ENCODE measurements at regions not wholly inside any gene's neighbourhood (a gene's known extent, or its start where the extent isn't known, plus 50 kb on each side); places are given as distances from the start of the nearest gene placed in this dataset.
A peak's percentile ranks its signal among the peaks of the same experiment; 100 is the strongest.
"Not testable (repeated sequence)": the region's sequence is repeated elsewhere in the genome, so short reads cannot be mapped to it uniquely, and the experiment has no call there.

DNA sequence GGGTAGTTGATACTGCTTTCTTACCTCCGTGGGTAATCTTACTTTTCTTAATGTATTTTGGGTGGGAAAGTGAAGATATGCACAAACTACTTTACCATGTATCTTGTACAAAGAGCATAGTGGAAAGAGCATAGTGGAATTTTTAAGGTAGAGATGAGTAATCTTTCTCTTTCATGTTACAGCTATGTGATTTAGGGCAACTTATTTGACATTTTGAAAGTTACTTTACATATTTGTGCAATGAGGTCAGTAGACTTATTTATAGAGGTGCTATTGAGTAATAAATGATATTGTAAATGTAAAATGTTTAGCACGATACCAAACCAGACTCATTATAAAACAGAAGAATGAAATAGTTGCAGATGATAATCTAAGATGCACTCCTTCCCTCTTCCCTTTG is 351.2 kb downstream of the TRAM1L1 start:
- in situ Hi-C loops (cut with HindIII; ENCODE audit: low pct_ligation_motif_present, low pct_unique_long_range_greater_than_20kb, low sequenced_read_pairs) = no loop called here
- DNase-seq = no peak

DNA sequence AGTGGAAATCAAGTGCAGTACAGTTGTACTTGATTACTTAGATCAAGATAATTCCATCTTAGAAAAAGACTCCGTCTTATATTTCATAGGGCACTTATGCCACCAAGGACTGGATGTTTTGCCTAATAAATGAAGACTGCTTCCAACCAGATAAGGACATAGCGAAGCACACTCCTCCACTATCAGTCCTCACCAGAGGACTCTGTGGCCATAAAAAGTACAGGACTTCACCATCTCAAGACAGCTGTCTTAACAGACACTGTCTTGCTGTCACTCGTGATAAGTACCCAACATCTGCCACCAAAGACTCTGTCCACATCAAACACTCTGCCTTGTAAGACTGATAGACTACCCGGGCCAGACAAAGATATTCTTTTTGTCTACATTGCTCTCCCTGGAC is 352.0 kb downstream of the TRAM1L1 start:
- in situ Hi-C loops (cut with HindIII; ENCODE audit: low pct_ligation_motif_present, low pct_unique_long_range_greater_than_20kb, low sequenced_read_pairs) = no loop called here

DNA sequence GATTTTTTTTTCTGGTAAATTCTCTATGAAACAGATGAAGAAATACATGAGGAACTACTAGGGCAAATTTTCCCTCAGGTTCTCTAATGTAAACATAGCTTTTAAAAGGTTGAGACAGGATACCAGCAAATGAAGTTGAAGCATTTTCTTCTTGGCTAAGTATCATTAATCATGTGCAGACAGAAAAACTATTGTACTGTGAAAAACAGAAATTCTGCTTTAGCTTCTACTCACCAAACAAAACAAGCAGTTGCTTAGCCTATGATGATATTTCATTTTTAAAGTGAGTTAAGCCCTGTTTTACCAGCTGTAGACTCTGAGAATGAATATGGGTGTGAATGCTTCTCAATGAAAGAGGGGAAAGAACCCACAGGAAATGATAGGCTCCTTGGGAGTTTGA is 358.9 kb downstream of the TRAM1L1 start:
- no peak for DNase-seq
- in situ Hi-C loops (cut with HindIII; ENCODE audit: low pct_ligation_motif_present, low pct_unique_long_range_greater_than_20kb, low sequenced_read_pairs) = no loop called here

More for the DNA sequence above, 352.0 kb downstream of the TRAM1L1 start:
- no peak for DNase-seq

DNA sequence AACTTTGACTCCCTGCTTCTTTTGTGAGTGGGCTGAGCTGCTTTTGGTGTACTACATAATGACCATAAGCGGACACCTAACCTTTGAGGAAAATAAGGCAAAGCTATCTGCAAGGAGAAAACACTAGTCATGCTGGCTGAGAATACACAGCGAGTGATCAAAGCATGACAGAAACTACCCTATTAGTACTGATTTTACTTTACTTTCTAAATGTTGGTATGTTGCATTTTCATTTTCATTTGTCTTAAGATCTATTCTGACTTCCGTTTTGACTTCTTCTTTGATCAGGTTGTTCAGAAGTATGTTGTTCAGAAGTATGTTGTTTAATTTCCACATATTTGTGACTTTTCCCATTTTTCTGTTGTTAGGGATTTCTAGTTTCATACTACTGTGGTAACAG is 361.1 kb downstream of the TRAM1L1 start:
- in situ Hi-C loops (cut with HindIII; ENCODE audit: low pct_ligation_motif_present, low pct_unique_long_range_greater_than_20kb, low sequenced_read_pairs) = no loop called here
- no peak for DNase-seq

GRCh38 chr4:116705466-116705865 is 379.9 kb downstream of the TRAM1L1 start:
- in situ Hi-C loops (cut with HindIII; ENCODE audit: low pct_ligation_motif_present, low pct_unique_long_range_greater_than_20kb, low sequenced_read_pairs) = no loop called here
- no peak for DNase-seq

DNA sequence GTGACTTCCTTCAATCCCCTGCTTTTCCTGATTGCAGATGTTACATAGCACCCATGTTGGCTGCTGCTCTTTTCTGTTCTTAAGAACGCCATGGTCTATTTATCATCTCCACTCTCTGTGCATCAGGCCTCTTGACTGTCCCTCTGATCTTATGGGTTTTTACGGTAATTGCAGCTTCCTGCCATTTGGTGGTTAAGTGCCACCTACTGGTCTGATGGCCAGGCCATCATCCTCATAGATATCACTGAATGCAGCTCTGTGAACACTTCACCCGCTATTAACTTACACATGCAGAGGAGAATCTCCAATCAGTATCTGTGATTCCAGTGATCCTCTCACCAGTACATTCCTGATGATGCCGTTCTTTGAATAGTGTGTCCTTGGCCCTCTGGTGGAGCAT is 382.4 kb downstream of the TRAM1L1 start:
- no peak for DNase-seq

GRCh38 chr4:116688536-116688935 is 396.8 kb downstream of the TRAM1L1 start:
- in situ Hi-C loops (cut with HindIII; ENCODE audit: low pct_ligation_motif_present, low pct_unique_long_range_greater_than_20kb, low sequenced_read_pairs) = no loop called here
- no peak for DNase-seq

More for the DNA sequence above, 382.4 kb downstream of the TRAM1L1 start:
- in situ Hi-C loops (cut with HindIII; ENCODE audit: low pct_ligation_motif_present, low pct_unique_long_range_greater_than_20kb, low sequenced_read_pairs) = no loop called here

GRCh38 chr4:116668190-116668589 is 417.2 kb downstream of the TRAM1L1 start:
- DNase-seq = peak; percentile 1
- in situ Hi-C loops (cut with HindIII; ENCODE audit: low pct_ligation_motif_present, low pct_unique_long_range_greater_than_20kb, low sequenced_read_pairs) = no loop called here

DNA sequence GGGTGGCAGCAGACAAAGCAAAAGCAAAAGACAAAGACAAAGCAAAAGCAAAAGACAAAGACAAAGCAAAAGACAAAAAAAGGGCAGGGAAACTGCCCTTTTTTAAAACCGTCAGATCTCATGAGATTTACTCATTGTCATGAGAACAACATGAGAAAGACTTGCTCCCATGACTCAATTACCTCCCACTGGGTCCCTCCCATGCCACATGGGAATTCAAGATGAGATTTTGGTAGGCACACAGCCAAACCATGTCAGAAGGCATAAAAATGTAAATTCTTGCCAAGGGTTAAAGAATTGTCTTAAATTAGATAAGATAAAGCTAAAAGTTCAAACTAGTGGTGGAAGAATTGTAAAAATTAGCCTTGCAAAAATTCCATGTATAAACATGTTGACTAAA is 419.7 kb downstream of the TRAM1L1 start:
- in situ Hi-C loops (cut with HindIII; ENCODE audit: low pct_ligation_motif_present, low pct_unique_long_range_greater_than_20kb, low sequenced_read_pairs) = no loop called here
- no peak for DNase-seq

- in situ Hi-C loops (cut with HindIII; ENCODE audit: low pct_ligation_motif_present, low pct_unique_long_range_greater_than_20kb, low sequenced_read_pairs) = no loop called here
- no peak for DNase-seq
Measured at GRCh38 chr4:116664198-116664597, 421.2 kb downstream of the TRAM1L1 start.

GRCh38 chr4:116639070-116639577 is 446.3 kb downstream of the TRAM1L1 start:
- in situ Hi-C loops (cut with HindIII; ENCODE audit: low pct_ligation_motif_present, low pct_unique_long_range_greater_than_20kb, low sequenced_read_pairs) = no loop called here
- no peak for DNase-seq

GRCh38 chr4:116638592-116638991 is 446.8 kb downstream of the TRAM1L1 start:
- in situ Hi-C loops (cut with HindIII; ENCODE audit: low pct_ligation_motif_present, low pct_unique_long_range_greater_than_20kb, low sequenced_read_pairs) = no loop called here

DNA sequence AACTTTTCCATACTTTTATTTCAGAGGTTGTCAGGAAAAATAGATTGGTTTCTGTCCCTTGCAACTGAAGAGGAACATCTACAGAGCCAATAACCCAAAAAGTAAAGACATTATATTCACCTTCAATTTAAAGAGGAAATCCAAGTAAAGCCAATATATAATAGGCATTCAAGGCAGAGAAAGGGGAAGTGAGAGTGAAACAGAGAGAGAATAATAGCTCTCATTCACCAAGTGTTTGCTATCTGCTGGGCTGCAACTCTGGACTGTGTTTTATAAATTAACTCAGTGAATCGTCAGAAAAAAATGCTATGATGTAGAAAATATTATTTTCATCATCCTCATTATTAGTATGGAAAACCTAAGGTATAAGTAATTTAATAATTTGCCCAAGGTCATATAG is 448.5 kb downstream of the TRAM1L1 start:
- DNase-seq = no peak
- in situ Hi-C loops (cut with HindIII; ENCODE audit: low pct_ligation_motif_present, low pct_unique_long_range_greater_than_20kb, low sequenced_read_pairs) = no loop called here

More at GRCh38 chr4:116638592-116638991, 446.8 kb downstream of the TRAM1L1 start:
- no peak for DNase-seq

- in situ Hi-C loops (cut with HindIII; ENCODE audit: low pct_ligation_motif_present, low pct_unique_long_range_greater_than_20kb, low sequenced_read_pairs) = no loop called here
- DNase-seq = no peak
Measured at GRCh38 chr4:116632269-116632668, 453.1 kb downstream of the TRAM1L1 start.

DNA sequence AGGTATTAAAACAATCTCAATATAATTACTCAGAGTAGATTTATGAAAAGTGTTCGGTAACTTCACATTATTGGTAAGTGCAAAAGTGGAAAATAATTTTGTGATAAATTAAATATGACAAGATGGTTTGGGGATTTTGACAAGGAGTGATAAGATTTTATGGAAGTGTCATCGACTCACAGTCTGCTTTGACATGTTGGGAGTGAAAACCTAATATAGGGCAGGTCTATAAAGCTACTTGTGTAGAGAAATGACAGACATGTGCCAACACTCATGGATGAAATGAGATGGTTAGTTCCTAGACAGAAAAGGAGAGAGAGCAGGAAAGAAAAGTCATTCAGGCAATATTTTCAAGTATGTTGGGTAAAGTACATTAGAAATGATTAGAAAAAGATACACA is 456.8 kb downstream of the TRAM1L1 start:
- in situ Hi-C loops (cut with HindIII; ENCODE audit: low pct_ligation_motif_present, low pct_unique_long_range_greater_than_20kb, low sequenced_read_pairs) = no loop called here
- no peak for DNase-seq

- no peak for DNase-seq
- in situ Hi-C loops (cut with HindIII; ENCODE audit: low pct_ligation_motif_present, low pct_unique_long_range_greater_than_20kb, low sequenced_read_pairs) = no loop called here
Measured at GRCh38 chr4:116627545-116627944, 457.8 kb downstream of the TRAM1L1 start.

DNA sequence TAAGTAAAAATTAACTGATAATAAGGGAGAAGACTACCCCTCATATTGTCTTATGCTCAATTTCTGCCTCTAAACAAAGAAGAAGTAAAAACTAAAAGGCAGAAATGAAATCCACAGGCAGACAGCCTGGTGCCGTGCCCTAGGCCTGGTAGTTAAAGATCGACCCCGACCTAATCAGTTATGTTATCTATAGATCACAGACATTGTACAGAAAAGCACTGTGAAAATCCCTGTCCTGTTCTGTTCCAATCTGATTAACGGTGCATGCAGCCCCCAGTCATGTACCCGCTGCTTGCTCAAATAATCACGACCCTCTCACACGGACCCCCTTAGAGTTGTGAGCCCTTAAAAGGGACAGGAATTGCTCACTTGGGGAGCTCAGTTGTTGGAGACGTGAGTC is 465.9 kb downstream of the TRAM1L1 start:
- in situ Hi-C loops (cut with HindIII; ENCODE audit: low pct_ligation_motif_present, low pct_unique_long_range_greater_than_20kb, low sequenced_read_pairs) = not testable (repeated sequence)

DNA sequence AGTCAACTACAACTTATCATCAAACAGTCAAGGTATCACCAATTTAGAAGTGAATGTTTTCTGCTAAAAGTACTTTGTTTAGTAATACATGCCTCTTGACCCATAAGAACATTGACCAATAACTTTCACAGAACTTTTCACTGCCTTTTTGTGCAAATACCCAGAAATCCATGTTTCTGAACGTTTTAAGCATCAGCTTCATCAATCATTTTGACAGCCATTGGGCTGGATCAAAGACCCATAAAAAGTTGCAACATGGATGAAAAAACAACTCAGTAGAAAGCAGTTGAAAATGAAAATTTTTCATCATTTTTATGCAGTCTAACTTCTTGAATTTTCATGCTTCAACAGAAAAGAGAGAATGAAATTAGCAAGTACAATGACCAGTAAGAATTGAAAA is 466.7 kb downstream of the TRAM1L1 start:
- no peak for DNase-seq
- in situ Hi-C loops (cut with HindIII; ENCODE audit: low pct_ligation_motif_present, low pct_unique_long_range_greater_than_20kb, low sequenced_read_pairs) = no loop called here

More for the DNA sequence above, 465.9 kb downstream of the TRAM1L1 start:
- not testable (repeated sequence) for DNase-seq

DNA sequence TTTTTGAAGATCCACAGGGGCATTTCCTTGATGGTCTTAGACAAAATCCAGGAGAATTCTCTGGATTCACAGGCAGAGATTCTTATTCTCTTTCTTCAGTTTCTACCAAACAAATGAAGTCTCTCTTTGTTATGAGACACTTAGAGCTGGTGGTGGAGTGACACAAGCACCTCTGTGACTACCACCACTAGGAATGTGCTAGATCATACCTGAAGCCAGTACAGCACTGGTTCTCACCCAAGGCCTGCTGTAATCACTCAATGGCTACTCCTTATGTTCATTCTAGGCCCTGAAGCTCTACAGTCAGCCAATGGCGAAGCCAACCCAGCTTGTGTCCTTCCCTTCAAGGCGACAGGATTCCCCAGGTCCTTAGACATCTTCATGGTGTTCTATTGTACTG is 482.3 kb downstream of the TRAM1L1 start:
- DNase-seq = no peak
- in situ Hi-C loops (cut with HindIII; ENCODE audit: low pct_ligation_motif_present, low pct_unique_long_range_greater_than_20kb, low sequenced_read_pairs) = no loop called here

DNA sequence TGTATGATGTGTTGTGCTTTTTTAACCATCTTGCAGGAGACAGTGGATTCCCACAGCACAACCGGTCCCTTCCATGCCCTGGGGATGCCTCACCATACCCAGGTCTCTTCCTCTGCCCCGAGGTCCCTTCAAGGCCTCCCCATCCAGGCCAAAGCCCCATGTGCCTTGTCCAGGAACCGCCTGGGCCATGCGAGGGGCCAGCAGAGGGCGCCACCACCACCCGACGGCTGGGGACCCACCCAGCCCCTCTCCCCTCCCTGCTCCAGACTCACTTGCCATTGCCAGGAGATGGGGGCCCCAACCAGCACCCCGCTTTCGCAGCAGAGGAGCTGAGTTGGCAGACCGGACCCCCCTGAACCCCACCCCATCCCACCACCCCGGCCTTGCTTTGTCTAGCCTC is 485.5 kb downstream of the TRAM1L1 start:
- DNase-seq = no peak

More for the DNA sequence above, 485.5 kb downstream of the TRAM1L1 start:
- in situ Hi-C loops (cut with HindIII; ENCODE audit: low pct_ligation_motif_present, low pct_unique_long_range_greater_than_20kb, low sequenced_read_pairs) = no loop called here
